ENCODE measurements at regions not wholly inside any gene's neighbourhood (a gene's known extent, or its start where the extent isn't known, plus 50 kb on each side); places are given as distances from the start of the nearest gene placed in this dataset.
"Not testable (repeated sequence)": the region's sequence is repeated elsewhere in the genome, so short reads cannot be mapped to it uniquely, and the experiment has no call there.

DNA sequence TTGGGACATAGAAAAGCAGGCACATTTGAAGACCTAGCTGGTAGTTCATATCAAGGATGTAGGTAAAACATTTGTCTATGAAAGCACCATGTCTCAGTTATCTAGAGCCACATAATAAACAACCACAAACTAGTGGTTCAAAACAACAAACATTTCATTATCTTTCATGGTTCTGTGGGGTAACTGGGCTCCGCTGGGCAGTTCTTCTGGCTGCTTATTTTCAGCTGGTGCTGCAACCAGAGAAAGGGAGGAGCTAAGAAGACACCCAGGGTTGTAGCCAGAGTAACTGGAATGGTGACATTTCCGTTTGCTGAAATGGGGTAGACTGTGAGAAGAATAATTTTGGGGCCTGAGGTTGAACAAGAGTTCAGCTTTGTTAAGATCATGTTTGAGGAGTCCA lies 145.7 kb upstream of the SULF2 start:
- H3K4me1 Mint-ChIP-seq = no peaks in the 10 kb centered on the region
- H3K27me3 Mint-ChIP-seq = no peaks in the 10 kb centered on the region
- H3K9me3 Mint-ChIP-seq = peaks cover 0 to 3% of the 10 kb centered on the region in 2 donors
- no peak for DNase-seq
- H3K27ac Mint-ChIP-seq = no peak overlapping the region
- H3K4me3 Mint-ChIP-seq = no peak overlapping the region
- no peak for ATAC-seq

DNA sequence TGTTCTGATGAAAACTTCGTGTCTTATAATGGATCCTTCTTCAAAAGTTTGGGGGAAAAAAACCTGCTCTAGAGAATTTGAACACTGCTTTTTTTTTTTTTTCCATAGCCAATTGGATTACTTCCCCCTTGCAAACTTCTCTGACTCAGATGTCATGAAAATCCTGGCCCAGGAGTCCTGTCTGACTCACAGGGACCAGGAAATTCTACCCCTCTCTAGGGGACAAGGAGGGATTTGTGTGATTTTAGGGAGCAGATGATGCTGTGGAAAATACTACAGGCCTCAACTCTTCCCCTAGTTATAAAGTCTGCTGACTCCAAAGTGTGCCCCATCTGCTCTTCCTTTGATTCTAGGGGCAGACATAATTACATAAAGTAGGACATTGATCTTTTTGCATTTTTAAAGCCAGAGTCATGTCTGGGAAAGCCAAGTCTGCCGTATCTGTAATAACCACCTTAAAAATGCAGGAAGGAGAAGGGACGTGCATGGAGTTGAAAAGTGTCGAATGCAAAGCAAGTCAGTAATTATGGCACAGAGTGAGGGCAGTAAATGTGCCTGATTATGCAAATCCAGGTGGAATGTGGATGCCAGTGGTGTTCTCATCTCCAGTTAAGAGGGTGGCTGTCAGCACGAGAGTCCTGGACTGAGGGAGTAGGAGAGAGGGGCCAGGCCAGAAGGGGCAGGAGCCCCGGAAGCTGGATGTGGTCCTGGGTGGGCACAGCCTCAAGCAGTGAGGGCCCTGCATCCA lies 144.3 kb upstream of the SULF2 start:
- Mint-ChIP-seq H3K27ac (no peak overlapping the region), H3K9me3 (peaks cover 0 to 3% of the 10 kb centered on the region in 2 donors), H3K4me3 (no peak overlapping the region), H3K27me3 (no peaks in the 10 kb centered on the region), H3K4me1 (no peaks in the 10 kb centered on the region)
- DNase-seq (no peak), ATAC-seq (no peak)

- peaks cover 0 to 3% of the 10 kb centered on the region in 2 donors for H3K9me3 Mint-ChIP-seq
- no peak for DNase-seq
These were observed 142.7 kb upstream of the SULF2 start for GRCh38 chr20:47927944-47928343.

GRCh38 chr20:47927385-47927851 lies 142.1 kb upstream of the SULF2 start:
- H3K27ac Mint-ChIP-seq = no peak overlapping the region
- H3K9me3 Mint-ChIP-seq = peaks cover 0 to 3% of the 10 kb centered on the region in 2 donors
- DNase-seq = no peak
- no peaks in the 10 kb centered on the region for H3K4me1 Mint-ChIP-seq
- H3K4me3 Mint-ChIP-seq = no peak overlapping the region
- no peak for ATAC-seq
- peaks cover 5% of the 10 kb centered on the region for H3K27me3 Mint-ChIP-seq

More at GRCh38 chr20:47927944-47928343, 142.7 kb upstream of the SULF2 start:
- Mint-ChIP-seq H3K27me3 (peaks cover under 1% of the 10 kb centered on the region), H3K4me3 (no peak overlapping the region), H3K27ac (no peak overlapping the region), H3K4me1 (no peaks in the 10 kb centered on the region)
- no peak for ATAC-seq

DNA sequence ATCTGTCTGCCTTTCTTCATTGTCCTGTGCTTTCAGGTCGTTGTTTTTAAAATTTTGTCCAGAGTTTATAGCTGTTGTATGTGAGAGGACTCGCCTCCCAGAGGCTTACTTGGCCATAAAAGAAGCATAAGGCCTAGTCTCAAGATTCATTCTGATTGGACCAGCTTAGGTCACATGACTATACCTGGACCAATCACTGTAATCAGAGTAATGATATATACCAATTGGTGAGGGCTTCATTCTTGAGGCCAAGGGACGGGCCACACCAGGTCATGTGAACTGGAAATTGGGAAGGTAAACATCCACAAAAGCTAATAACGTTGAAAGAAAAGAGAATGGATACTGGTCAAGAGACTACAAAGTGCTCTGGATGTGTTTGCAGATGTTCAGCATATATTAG lies 141.4 kb upstream of the SULF2 start:
- Mint-ChIP-seq H3K27ac (no peak overlapping the region), H3K9me3 (peaks cover 0 to 3% of the 10 kb centered on the region in 2 donors), H3K4me1 (no peaks in the 10 kb centered on the region), H3K4me3 (no peak overlapping the region), H3K27me3 (peaks cover 12% of the 10 kb centered on the region)
- no peak for DNase-seq
- ATAC-seq = no peak

DNA sequence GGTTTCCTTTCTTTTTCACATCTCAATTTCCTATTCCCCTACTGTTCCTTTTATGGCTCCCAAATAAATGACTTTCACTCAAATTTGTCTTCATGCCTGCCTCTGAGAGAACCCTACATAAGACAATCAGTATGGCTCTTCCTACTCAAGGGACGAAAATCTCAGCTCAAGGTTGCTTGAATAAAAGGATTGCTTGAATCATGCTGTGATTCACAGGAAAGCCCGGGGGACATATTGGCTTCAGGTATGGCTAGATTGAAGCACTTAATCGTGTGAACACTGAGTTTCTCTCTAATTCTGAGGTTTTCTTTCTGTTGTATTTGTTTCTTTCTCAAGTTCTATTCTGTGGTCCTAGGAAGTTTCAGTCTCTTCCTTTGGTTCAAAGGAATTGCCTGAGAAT lies 140.3 kb upstream of the SULF2 start:
- peaks cover 20% of the 10 kb centered on the region for H3K27me3 Mint-ChIP-seq
- no peak overlapping the region for H3K4me3 Mint-ChIP-seq
- no peak for ATAC-seq

DNA sequence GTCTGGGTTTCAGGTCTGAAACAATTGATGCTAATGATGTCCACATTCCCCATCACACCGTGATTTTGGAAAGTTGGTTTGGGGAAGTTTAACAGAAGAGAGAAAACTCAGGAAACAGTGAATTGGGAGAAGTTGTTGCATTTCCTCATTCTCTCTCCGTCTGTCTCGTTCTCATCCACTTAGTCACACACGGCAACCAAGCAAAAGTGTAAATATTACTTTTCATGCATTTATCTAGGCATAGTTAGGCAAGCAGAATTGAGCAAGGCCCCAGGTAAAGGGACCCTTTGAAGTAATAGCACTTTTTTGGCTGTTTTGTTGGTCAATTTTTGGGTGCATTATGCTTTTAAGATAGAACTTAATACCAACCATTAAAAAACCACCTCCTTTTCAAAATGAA lies 137.0 kb upstream of the SULF2 start:
- Mint-ChIP-seq H3K9me3 (peaks cover 6 to 16% of the 10 kb centered on the region in 2 donors), H3K27ac (no peak overlapping the region), H3K4me3 (no peak overlapping the region), H3K4me1 (no peaks in the 10 kb centered on the region), H3K27me3 (peaks cover 20% of the 10 kb centered on the region)
- DNase-seq = no peak
- no peak for ATAC-seq

More for the DNA sequence above, 140.3 kb upstream of the SULF2 start:
- peaks cover 0 to 3% of the 10 kb centered on the region in 2 donors for H3K9me3 Mint-ChIP-seq
- no peak for DNase-seq
- H3K27ac Mint-ChIP-seq = no peak overlapping the region
- no peaks in the 10 kb centered on the region for H3K4me1 Mint-ChIP-seq

- H3K27me3 Mint-ChIP-seq = peaks cover 20% of the 10 kb centered on the region
- not testable (repeated sequence) for H3K4me1 Mint-ChIP-seq, H3K27ac Mint-ChIP-seq, H3K4me3 Mint-ChIP-seq, ATAC-seq, DNase-seq
- peaks cover 10 to 20% of the 10 kb centered on the region in 2 donors for H3K9me3 Mint-ChIP-seq
These were observed 136.5 kb upstream of the SULF2 start for GRCh38 chr20:47921829-47922228.

DNA sequence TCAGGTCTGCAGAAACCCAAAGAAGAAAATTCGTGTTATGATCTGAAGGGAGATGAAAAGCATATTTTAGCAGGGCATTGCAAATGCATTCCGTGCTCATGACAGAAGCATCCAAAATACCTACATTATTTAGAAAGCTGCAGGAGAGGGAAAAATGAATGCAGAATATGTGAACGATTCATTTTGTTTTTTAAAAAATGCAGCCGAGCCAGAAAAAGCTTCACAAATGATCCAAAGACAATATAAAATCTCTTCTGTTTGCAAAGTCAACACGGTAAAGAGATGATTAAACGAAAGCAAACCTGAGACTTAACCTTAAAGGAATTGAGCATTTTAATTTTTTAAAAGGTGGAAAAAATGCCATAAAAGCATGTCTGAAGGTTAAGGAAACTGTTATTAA lies 136.1 kb upstream of the SULF2 start:
- no peak overlapping the region for H3K4me3 Mint-ChIP-seq
- no peaks in the 10 kb centered on the region for H3K4me1 Mint-ChIP-seq
- no peak for DNase-seq
- H3K27ac Mint-ChIP-seq = no peak overlapping the region
- peaks cover 10 to 24% of the 10 kb centered on the region in 2 donors for H3K9me3 Mint-ChIP-seq
- ATAC-seq = no peak
- peaks cover 20% of the 10 kb centered on the region for H3K27me3 Mint-ChIP-seq

DNA sequence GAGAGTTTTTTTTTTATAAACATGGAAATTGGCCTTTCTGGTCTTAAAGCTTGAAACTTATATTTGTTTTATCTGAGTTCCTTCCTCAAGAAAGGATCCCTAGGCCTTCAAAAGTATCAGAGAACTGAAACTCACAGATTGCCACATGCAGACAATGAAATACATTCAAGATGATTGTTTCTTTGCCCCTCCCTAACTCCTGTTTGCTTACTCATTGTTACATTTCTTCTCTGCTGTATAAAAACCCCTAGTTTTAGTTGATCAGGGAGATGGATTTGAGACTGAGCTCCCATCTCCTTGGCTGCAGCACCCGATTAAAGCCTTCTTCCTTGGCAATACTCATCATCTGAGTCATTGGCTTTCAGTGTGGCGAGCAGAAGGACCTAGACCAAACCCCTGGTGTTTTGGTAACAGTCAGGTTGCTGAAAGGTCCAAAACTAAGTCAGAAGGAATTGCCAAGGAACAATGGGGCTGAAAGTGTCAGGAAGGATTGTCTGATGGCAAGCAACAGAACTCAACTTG lies 132.3 kb upstream of the SULF2 start:
- DNase-seq = no peak
- Mint-ChIP-seq H3K27ac (no peak overlapping the region), H3K4me1 (no peaks in the 10 kb centered on the region), H3K9me3 (peaks cover 10 to 32% of the 10 kb centered on the region in 2 donors), H3K4me3 (no peak overlapping the region), H3K27me3 (peaks cover 23% of the 10 kb centered on the region)
- ATAC-seq = no peak

DNA sequence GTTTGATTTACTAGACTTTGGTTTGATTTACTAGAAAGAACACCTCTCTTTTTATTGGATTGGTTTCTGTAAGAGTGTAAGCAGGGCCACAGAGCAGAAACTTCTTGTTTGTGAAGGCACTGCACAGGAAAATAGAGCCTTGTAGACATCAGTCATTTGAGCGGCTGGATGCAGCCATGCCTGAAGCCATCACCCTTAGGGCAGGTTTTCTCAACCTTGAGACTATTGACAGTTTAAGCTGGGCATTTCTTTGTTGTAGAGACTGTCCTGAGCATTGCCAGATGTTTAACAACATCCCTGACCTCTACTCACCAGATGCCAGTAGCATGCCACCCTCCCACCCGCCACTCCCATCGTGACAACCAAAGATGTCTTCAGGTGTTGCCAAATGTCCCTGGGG lies 130.2 kb upstream of the SULF2 start:
- Mint-ChIP-seq H3K9me3 (peaks cover 10 to 32% of the 10 kb centered on the region in 2 donors), H3K4me1 (no peaks in the 10 kb centered on the region), H3K27ac (no peak overlapping the region)

GRCh38 chr20:47914792-47915191 lies 129.5 kb upstream of the SULF2 start:
- no peak for ATAC-seq
- Mint-ChIP-seq H3K27me3 (peaks cover 6% of the 10 kb centered on the region), H3K9me3 (peaks cover 10 to 32% of the 10 kb centered on the region in 2 donors), H3K4me3 (no peak overlapping the region), H3K4me1 (no peaks in the 10 kb centered on the region), H3K27ac (no peak overlapping the region)
- no peak for DNase-seq

More for the DNA sequence above, 130.2 kb upstream of the SULF2 start:
- no peak overlapping the region for H3K4me3 Mint-ChIP-seq
- H3K27me3 Mint-ChIP-seq = peaks cover 6% of the 10 kb centered on the region
- no peak for ATAC-seq
- no peak for DNase-seq

- not testable (repeated sequence) for ATAC-seq, H3K4me1 Mint-ChIP-seq
These were observed 127.7 kb upstream of the SULF2 start for GRCh38 chr20:47912786-47913501.

GRCh38 chr20:47912165-47912564 lies 126.9 kb upstream of the SULF2 start:
- ATAC-seq, H3K4me1 Mint-ChIP-seq, H3K27me3 Mint-ChIP-seq, DNase-seq, H3K4me3 Mint-ChIP-seq: not testable (repeated sequence)
- Mint-ChIP-seq H3K9me3 (peaks cover 2 to 15% of the 10 kb centered on the region in 2 donors), H3K27ac (peak overlapping the region in 1 of 2 donors; percentile 65)

More at GRCh38 chr20:47912786-47913501, 127.7 kb upstream of the SULF2 start:
- H3K27ac Mint-ChIP-seq, H3K27me3 Mint-ChIP-seq, H3K4me3 Mint-ChIP-seq, DNase-seq: not testable (repeated sequence)
- H3K9me3 Mint-ChIP-seq = peaks cover 8 to 23% of the 10 kb centered on the region in 2 donors

DNA sequence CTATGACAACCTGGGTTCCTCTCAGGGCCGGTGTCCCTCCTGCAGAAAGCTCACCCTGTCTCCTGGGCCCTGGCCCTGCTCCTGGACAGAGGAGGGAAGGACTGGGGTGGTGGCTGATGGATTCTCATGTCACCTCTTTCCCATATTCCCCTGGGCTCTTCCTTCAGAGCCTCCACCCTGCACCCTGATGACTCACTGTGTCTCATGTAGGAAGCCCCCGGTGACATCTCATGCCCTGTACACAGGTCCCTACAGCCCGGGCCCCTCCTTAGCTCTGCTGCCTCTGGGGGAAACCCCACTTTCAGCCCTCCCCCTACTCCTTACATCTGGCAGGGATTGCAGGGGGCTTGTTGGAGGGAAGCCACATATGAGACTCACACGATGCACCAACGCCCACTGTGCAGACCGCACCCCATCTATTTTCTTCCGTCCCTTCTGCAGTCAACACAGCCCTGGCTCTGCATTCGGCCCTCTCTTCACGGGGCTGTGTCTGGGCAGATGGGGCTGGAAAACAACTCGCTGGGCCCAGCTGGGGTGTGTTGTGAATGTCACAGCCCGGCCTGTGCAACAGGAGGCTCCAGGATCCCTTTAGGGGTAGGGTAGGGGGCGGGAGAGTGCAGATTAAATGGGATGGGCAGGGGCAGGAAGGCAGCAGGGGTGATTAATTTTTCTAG lies 124.6 kb upstream of the SULF2 start:
- not testable (repeated sequence) for H3K4me1 Mint-ChIP-seq, DNase-seq, H3K27ac Mint-ChIP-seq, H3K4me3 Mint-ChIP-seq, H3K27me3 Mint-ChIP-seq, H3K9me3 Mint-ChIP-seq, ATAC-seq
